ENCODE measurements at regions not wholly inside any gene's neighbourhood (a gene's known extent, or its start where the extent isn't known, plus 50 kb on each side); places are given as distances from the start of the nearest gene placed in this dataset.

DNA sequence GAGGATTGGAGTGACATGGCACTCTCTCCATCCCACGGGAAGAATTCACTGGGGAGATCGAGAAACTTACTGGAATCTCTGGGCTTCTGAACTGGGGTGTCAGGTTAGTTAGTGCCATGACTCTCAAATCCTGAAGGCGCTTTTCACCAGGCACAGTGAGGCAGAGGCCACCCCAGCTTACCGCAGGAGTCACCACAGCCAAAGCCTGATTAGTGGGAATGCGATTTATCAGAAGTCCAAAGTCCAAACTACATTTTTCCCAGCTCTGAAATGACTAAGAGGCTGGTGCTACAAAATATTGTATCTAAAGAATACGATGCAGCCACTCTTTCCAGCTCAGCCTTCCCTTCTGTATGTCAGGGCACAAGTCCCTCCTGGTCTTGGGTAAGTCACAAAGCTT, 334.8 kb upstream of the SHH start:
- no peak for DNase-seq

DNA sequence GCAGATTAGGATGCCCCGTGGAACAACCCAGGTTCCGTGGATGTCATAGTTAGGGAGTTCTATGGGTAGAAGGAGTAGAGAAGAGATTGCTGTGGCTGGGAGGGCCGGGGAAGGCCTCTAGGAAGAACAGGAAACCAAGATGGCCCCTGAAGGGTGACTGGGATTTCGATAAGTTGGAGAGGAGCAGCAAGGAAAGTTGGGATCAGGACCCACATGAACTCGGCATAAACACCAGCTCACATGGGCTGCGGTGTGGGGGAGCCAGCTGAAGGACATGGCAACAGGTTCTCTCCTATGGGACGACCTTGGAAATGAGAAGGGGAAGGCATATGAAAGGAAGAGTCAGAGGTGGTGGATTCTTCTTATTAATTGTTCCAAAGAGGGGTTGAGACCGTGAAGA, 333.7 kb upstream of the SHH start:
- DNase-seq, result no peak

DNA sequence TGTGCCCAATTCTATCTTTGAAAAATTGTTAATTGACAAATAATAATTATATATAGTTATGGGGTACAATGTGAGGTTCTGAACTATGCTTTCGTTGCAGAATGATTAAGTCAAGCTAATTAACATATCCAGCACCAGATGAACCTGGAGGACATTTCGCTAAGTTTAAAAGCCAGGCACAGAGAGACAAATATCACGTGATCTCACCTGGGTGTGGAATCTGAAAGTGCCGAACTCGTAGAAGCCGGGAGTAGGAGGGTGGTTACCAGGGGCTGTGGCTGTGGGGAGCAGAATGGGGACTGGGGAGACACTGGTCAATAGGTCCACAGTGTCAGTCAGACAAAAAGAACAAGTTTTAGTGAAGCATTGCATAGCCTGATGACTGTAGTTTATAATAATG, 332.9 kb upstream of the SHH start:
- DNase-seq, result no peak

DNA sequence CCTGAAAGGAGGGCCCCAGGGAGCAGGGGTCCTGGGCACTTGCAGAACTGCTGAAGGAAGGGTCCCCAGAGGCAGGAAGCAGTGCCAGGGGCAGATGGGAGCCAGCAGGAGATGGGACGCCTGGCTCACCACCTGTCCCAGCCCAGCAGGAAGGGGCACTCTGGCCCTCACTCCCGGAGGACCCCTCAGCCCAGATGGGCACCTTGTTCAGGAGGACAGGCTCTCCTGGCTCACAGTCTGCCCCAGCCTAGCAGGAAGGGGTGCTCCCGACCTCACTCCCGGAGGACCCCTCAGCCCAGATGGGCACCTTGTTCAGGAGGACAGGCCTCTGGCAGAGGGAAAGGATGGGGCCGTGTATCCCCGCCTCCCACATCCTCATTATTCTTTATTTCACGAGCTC, 331.4 kb upstream of the SHH start:
- no peak for DNase-seq

DNA sequence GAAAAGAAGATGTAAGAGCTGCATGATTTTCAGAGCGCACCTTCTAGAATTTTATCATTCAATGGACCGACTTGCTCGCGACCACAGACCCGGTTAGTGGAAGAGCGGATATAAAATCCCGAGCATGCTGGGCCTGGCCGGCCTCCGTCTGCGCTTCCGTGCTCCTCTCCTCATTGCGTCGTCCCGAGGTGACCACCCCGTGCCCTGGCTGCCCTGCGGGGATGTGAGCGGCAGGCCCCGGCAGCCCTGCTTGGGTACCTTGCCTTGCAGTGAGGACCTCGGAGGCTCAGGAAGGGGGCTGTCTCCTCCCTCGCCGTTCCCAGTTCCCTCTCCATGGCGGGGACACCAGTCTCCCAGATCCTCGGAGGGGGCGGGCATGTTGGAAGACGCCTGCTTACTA, 330.9 kb upstream of the SHH start:
- DNase-seq, result no peak

DNA sequence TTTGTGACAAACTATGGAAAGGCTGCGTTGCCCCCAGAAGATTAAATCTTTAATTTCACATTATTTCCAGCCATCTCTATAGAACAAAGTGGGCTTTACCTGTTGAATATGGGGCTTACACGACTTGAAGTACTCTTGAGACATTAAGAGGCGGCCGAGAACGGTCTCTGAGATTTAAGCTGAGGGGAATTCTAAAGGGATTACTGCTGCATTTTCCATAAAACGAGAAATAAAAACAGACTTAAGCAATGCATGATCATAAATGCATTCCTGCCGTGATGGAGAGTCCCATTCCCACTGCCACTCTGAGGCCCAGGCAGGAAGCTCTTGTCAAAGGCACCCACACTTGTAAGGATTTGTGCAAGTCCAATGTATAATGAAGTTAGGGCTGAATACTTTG, 329.7 kb upstream of the SHH start:
- no peak for DNase-seq

DNA sequence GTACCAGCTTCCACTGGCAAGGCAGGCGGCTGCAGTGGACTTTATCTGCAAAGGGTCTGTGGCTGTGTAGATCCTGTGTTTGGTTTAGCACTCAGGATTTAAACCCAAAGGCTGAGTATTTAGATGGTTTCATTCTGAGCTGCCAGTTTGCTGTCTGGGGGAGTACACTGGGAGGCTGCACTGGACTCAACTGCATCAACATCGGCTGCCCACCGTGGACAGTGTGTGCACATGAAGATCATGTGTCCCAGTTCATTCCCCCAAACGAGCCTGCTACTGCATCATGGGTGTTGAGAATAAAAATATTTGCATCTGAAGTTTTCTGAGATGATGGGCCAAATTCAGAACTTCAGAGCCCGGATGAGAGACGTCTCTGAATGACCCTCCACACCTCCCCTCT, 328.6 kb upstream of the SHH start:
- no peak for DNase-seq

DNA sequence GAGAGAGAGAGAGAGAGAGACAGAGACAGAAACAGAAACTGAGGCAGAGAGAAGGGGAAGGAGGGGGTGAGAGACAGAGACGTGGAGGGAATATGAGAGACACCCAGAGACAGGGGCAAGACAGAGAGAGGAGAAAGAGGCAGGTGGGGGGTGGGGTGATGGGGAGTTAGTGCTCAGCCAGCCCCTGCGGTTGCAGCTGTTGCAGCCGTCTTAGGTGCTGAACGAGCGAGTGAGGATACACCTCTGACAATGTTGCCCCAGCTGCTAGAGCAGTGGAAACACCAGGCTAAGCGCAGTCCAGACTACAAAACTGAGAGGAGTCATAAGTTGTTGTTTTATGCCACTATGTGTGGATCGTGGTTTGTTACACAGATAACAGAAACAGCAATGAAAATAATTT, 328.2 kb upstream of the SHH start:
- DNase-seq, result no peak

DNA sequence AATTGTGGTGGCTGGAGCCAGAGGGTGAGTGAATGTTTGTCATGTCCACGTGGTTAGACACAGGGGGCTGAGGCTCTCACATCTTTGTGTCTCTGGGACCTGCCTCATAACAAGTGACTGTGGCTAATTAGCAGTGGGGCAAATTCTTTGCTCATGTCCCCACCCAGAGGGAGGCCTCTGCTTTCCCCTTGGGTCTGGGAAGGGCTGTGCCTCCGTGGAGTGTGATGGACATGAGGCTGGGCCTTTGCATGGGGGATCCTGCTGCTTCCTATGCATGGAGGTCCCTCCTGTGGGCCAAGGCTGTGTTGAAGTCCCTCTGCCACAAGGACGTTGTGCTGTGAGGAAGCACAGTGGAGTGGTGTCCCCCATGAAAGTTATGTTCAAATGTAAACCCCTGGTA, 327.4 kb upstream of the SHH start:
- DNase-seq, result no peak

DNA sequence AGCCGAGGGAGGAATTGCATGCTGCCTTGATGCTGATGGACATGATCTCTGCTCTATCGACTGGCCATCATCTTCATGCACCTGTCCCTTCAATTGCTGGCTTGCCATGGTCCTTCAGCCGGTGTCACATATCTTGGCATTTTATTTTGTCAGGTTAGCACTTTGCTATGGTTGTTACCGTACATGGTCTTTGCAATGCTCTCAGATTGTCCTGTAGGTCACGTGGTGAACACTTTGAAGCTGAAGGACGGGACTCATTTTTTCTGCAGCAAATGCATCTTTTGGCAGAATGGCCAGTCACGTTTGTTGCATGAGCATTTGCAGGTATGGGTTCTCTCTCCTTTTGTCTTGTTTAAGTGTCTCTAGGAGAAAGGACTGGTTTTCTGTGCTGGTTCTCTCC, 326.8 kb upstream of the SHH start:
- no peak for DNase-seq

DNA sequence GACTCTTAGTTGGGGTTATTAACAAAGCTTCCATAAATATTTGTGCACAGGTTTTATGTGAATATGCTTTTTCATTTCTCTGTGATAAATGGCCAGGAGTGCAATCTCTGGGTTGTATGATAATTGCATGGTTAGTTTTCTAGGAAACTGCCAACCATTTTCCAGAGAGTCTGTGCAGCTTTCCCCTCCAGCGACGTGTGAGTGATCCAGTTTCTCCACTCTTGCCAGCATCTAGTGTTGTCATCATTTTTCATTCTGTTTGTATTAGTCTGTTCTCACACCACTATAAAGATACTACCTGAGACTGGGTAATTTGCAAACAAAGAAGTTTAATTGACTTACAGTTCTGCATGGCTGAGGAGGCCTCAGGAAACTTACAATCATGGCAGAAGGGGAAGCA, 319.6 kb upstream of the SHH start:
- no peak for DNase-seq

DNA sequence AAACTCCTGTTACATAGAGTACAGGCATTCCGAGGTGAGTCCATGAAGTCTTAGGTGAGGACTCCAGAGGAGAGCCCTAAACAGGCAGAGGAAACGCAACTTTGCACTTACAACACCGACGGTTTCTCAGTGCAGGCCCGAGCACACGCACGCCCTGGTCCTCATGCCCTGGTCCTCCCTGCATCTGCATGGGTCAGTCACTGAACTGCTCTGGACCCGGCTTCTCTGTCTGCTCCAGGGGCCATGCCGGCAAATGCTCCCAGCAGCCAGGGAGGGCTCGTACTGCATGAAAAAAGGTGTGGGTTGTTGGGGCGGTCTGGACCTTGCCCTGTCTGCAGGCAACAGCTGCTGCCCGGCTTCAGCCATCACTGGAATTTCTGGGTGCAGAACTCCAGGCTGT, 317.3 kb upstream of the SHH start:
- DNase-seq, result no peak

DNA sequence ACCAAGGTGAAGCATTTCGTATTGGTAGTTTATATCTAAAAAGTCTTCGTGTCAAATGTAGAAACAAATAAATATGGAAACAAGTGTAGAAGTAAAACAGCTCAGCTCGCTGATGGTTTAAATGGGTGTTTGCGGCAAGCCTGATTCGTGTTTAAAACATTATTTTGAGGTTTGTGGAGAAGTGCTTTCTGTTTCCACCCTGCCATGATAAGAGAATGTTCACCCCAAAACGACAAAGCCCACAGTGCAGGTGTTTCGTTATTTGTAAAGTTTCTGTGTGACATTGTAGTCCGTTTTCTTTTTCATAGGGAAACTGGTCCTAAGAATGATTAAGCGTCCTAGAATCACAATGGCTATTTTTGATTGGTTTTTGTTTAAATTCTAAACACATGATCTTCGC, 316.2 kb upstream of the SHH start:
- DNase-seq, result no peak

DNA sequence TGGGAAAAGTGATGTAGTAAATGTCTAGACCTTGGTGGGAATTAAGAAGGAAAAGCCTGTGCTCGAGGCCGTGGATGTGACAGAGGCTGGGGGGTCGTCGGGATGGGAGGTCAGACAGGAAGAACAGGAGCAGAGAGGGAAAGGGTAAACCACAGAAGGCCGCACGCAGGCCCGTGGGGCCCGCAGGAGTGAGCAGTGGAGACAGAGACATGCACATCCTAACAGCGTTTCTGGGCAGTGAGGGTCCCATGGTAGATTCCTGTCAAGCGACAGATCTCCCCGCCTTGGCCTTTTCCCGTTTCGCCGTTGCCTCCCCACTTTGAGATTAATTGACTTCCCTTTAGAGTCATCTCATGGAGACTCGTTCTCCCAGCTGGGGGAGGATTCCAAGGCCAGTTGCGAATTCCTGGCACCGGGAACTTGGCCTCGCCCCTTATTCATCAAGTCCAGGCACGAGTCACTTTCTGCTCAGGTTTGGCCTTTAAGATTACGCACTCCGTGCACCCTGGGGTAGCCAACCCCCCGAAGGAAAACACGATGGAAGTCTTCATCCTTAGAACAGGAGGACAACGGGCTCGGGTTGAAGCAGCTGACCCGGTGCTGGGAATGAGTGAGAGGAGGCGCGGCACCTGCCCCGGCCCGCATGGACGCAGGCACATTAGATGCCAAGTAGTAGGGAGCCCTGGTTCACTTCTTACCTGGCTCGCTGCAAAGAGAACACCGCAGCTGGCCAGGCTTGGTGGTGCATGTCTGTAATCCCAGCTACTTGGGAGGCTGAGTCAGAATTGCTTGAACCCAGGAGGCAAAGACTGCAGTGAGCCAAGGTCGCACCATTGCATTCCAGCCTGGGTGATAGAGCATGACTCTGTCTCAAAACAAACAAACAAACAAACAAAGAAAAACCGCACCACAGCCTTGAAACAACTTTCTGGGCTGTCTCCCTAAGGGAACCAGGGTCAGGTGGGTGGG, 315.2 kb upstream of the SHH start:
- no peak for DNase-seq

DNA sequence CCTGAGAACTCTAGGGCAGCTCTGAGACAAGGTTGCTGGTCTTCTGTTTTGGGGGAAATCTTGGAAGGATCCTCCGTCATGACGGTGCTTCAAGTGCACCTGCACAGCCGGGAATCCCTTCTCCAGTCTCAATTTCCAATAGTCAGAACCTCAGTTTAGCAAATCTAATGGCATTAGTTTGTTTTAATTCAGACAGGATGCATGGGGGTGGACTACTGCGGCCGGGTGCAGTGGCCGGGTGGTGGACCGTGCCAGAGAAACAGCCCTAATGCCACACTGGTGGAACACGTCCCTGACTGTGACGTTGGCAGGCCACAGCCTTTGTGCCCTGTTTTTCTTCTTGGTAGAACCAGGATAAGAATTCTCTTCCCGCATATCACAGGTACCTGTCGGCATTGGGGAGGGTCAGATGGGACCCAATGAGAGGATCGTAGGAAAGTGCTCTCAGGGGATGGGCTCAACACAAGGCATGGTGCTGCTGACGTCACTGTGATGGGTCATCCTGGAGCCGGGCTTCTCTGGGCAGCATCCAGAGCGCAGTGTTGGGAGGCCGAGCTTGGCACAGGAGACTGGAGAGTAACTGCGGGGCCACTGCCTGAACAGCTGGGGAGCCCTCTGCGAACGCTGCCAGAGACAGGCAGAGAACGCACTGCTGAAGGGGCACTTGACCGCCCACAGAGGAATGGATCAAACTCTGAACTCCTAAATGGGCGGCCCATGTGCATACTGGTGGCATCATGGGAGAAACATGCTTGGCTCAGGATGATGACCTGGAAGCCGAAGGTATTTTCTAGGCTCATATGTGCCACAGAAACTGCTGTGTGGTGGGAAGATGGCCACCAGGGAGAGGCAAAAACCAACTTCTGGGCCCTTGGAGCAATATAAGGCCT, 313.8 kb upstream of the SHH start:
- no peak for DNase-seq

DNA sequence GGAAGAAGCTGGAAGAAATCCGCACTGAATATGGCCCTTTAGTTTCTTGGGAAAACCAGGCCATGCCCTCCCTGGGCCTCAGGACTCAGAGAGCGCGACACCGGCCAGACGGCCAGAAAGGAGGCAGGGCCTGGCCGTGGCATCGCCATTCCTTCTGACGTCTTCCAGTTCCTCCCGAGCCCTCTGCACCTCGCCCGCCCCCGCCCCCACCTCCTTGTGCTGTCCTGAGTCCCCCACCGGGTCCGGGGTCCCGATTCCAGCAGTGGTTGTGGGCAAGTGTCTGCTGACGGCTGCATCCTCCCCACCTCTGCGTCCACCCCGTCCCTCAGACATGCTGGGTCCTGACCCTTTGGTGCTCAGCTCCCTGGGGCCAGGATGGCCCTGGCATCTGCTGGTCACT, 312.1 kb upstream of the SHH start:
- DNase-seq, result no peak

DNA sequence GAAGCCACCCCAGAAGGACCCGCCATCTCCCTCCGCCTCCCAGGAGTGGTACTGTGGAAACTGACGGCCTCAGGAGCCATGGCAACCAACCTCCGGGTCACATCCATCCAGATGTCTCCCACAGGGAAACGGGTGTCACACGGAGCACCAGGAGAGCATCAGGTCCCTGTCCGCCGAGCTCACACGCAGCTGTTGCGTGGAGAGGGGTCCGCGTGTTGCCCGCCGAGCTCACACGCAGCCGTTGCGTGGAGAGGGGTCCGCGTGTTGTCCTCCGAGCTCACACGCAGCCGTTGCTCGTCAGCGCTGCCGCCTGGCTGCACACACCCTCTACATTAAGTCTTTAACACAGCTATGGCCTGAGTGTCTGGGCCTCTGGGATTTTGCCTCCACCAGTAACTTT, 311.1 kb upstream of the SHH start:
- DNase-seq, result no peak

DNA sequence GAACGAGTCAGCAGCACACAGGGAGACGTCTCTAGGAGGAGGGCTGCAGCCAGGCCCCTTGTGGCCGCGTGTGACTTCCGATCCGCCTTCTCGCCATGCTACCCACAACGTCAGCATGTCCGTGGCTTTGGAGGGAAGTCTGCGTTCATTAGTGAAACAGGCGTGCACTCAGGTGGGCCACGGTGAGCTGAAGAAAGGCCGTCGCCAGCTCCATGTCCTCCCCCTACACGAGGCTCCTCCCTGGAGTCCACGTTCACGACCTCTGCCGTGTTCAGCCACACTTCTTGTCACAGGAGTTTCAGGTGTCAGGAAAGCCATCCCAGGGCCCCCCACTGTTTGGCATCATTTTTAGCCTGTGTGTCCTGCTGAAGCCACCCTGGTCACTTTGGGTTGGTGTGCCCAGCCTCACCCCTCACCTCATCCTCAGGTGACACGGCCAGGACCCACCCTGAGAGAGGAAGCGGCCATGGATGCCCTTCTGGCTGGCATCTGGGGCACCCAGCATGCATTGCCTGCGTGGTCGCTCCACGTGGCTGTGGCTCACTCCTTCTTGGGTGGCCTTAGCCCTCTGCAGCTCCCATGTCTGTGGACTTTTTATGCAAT, 310.6 kb upstream of the SHH start:
- no peak for DNase-seq

DNA sequence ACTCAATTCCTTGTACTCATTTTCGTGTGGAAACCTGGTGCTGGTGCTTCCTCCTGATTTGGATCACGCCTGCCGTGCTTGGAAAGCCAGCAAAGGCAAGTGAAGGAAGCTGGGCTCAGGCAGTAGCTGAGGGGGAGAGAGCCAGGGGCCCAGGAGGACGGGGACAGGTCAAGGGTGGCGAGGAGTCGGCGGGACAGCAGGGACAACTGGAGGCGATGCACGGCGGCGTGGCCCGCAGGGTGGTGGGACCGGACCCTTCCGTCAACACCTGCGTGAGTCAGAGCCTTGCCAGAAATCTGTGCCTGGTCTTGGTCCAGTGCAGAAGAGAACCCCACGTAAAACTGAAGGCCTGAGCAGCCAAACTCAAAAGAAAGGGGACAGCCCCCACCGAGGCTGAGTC, 309.7 kb upstream of the SHH start:
- DNase-seq, result no peak

DNA sequence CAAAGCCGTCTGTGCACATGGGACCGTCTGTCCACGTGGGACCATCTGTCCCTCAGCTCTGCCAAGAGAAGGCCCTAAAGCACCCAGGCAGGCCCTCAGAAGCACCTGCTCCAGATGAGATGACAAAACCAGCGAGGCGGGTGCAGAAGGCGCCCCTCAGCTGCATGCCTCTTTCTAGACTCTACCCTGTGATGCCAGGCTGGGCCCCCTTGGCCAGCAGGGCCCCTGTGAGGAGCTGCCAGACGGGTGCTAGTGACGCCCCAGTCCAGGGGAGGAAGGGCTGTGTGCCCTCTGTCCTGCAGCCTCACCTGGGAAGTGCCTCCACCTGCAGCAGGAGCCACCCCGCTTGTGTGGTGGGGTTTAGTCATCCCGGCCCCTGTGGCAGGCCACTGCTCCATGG, 309.2 kb upstream of the SHH start:
- DNase-seq, result no peak

DNA sequence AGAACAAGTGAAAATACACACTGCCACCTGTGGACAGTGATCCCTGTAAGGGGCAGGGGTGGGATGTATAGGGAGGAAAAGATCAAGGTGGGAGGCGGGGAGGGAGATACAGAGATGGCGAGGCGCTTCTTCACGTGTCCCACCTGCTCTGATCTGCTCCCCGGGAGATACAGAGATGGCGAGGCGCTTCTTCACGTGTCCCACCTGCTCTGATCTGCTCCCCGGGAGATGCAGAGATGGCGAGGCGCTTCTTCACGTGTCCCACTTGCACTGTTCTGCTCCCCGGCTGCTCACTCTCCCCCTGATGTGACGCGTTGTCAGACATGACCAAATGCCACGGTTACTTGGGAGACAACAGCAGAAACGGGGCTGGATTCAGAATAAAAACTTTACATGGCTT, 308.3 kb upstream of the SHH start:
- DNase-seq, result no peak

DNA sequence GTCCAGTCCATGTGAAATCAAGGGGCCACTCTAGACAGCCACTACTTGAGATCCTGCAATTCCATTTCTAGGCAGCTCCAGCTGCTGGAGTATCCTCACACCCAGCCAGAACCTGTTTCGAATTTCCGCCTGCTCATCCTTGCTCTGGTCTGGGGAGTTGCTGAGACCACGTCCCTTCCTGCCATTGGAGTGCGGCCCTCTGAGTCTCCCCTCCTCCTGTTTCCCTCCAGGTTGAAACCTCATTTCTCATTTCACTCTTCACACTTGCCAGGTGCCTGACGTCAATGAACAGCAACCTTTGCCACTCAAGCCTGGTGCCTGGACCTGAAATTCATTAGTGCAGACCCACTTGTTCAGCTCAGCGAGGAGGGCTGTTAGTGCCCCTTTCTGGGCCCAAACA, 307.5 kb upstream of the SHH start:
- DNase-seq, result no peak

DNA sequence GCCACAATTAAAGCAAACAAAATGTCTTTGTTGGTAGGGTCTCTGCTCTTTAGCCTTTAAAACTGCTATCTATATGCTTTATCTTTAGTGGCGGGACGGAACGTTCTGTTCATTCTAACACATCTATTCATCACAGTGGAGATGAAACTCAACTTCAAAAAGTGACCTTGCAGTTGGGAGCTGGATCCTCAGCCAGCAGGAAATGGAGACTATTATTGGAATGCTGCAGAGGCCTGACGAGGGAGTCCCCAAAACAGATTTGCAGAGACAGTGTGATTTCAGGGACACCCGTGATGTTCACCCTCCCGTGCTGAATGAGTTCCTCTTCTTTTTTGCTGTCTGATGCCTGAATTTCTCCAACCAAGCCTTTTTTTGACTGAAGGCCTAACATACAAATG, 306.0 kb upstream of the SHH start:
- no peak for DNase-seq

All from activated naive CD4-positive, alpha-beta T cell (primary cell).